IMR-90 (cell line): ENCODE measurements at regions not wholly inside any gene's neighbourhood (a gene's known extent, or its start where the extent isn't known, plus 50 kb on each side); places are given as distances from the start of the nearest gene placed in this dataset.

ENCODE experiments used
- ATAC-seq: fragments of 200-7000 bp; cut with Tn5 transposase; 2 replicates; pipeline ENCODE4 v1.9.1; 2020; ENCODE audit warnings: low read depth, mild to moderate bottlenecking, moderate library complexity
- BruUV-seq: library from RNA; stranded (reverse); fragments of 400-500 nt; replicated peaks from 2 replicates; lab custom pipeline; 2021; lab: Mats Ljungman, UMichigan
- CTCF ChIA-PET: fragments of 300-600 bp; formaldehyde crosslinking; extraction: SDS; loops from one replicate; lab custom pipeline; 2021; ENCODE audit warnings: antibody characterized with exemption; lab: Yijun Ruan, JAX
- POLR2A ChIA-PET: fragments of 300-600 bp; sonication (Branson Sonifier 250); formaldehyde crosslinking; loops from one replicate; lab custom pipeline; 2022; ENCODE audit warnings: antibody characterized with exemption; ENCODE audit not compliant: unreplicated experiment; lab: Charles Lee
- DNase-seq: peaks from one replicate; pipeline ENCODE4 v3.0.0; 2013
- H2AFZ ChIP-seq: replicated peaks from 2 replicates; pipeline ENCODE3; 2013; ENCODE audit warnings: low read length, mild to moderate bottlenecking; ENCODE audit not compliant: poor library complexity
- H2AK5ac ChIP-seq: 2 replicates; pipeline ENCODE4 v1.6.1; 2013; ENCODE audit warnings: low read depth, low read length, inconsistent platforms
- H2AK9ac ChIP-seq: replicated peaks from 2 replicates; pipeline ENCODE3; 2013; ENCODE audit warnings: mild to moderate bottlenecking, low read depth, low read length, moderate library complexity; ENCODE audit not compliant: poor library complexity
- H2BK120ac ChIP-seq: 2 replicates; pipeline ENCODE4 v1.6.1; 2013; ENCODE audit warnings: low read depth, low read length, inconsistent platforms
- H2BK15ac ChIP-seq: 3 replicates; pipeline ENCODE4 v1.6.1; 2013; ENCODE audit warnings: low read depth, low read length, inconsistent platforms
- H2BK20ac ChIP-seq: 2 replicates; pipeline ENCODE4 v1.6.1; 2013; ENCODE audit warnings: low read depth, mild to moderate bottlenecking, inconsistent platforms, low read length, moderate library complexity
- H2BK5ac ChIP-seq: 2 replicates; pipeline ENCODE4 v1.6.1; 2013; ENCODE audit warnings: mild to moderate bottlenecking, low read depth, low read length, inconsistent platforms; ENCODE audit not compliant: poor library complexity, severe bottlenecking
- H3K14ac ChIP-seq: replicated peaks from 2 replicates; pipeline ENCODE4 v1.6.1; 2013; ENCODE audit warnings: low read depth, low read length, inconsistent platforms
- H3K18ac ChIP-seq: 2 replicates; pipeline ENCODE4 v1.6.1; 2013; ENCODE audit warnings: low read depth, low read length, control low read depth
- H3K23ac ChIP-seq: 2 replicates; pipeline ENCODE4 v1.6.1; 2013; ENCODE audit warnings: low read depth, low read length, inconsistent platforms
- H3K27ac ChIP-seq: 2 replicates; pipeline ENCODE4 v1.5.1; 2013; ENCODE audit warnings: mild to moderate bottlenecking, control low read depth, low read length; ENCODE audit not compliant: insufficient read depth
- H3K27me3 ChIP-seq: 2 replicates; pipeline ENCODE4 v1.6.1; 2013; ENCODE audit warnings: low read length; ENCODE audit not compliant: control insufficient read depth, insufficient read depth
- H3K36me3 ChIP-seq: 2 replicates; pipeline ENCODE4 v1.6.1; 2013; ENCODE audit warnings: low read length, mixed read lengths; ENCODE audit not compliant: control insufficient read depth, insufficient read depth
- H3K4ac ChIP-seq: 2 replicates; pipeline ENCODE4 v1.6.1; 2013; ENCODE audit warnings: low read depth, low read length, inconsistent platforms
- H3K4me1 ChIP-seq: 2 replicates; pipeline ENCODE4 v1.6.1; 2013; ENCODE audit warnings: low read length, mixed read lengths; ENCODE audit not compliant: control insufficient read depth, insufficient read depth
- H3K4me2 ChIP-seq: 2 replicates; pipeline ENCODE4 v1.6.1; 2013; ENCODE audit warnings: low read depth, mild to moderate bottlenecking, control low read depth, low read length, moderate library complexity
- H3K4me3 ChIP-seq: 2 replicates; pipeline ENCODE4 v1.5.1; 2013; ENCODE audit warnings: low read depth, mild to moderate bottlenecking, control low read depth, low read length, moderate library complexity; ENCODE audit not compliant: insufficient read depth
- H3K56ac ChIP-seq: 2 replicates; pipeline ENCODE4 v1.6.1; 2013; ENCODE audit warnings: low read length, inconsistent platforms; ENCODE audit not compliant: insufficient read depth; ENCODE audit errors: extremely low read depth
- H3K79me1 ChIP-seq, 2 experiments: 2 replicates each; pipeline ENCODE4 v1.6.1; 2013; ENCODE audit warnings: low read length in 2 of 2, inconsistent platforms in 1 of 2, low read depth in 1 of 2
- H3K9ac ChIP-seq: 2 replicates; pipeline ENCODE4 v1.6.1; 2013; ENCODE audit warnings: low read depth, low read length, control low read depth
- H3K9me1 ChIP-seq: 2 replicates; pipeline ENCODE4 v1.6.1; 2013; ENCODE audit warnings: low read length, inconsistent platforms; ENCODE audit not compliant: insufficient read depth
- H3K9me3 ChIP-seq: 2 replicates; pipeline ENCODE4 v1.6.1; 2013; ENCODE audit warnings: low read length; ENCODE audit not compliant: control insufficient read depth, insufficient read depth
- H4K20me1 ChIP-seq: 2 replicates; pipeline ENCODE4 v1.6.1; 2013; ENCODE audit warnings: low read length, inconsistent platforms; ENCODE audit not compliant: insufficient read depth
- H4K5ac ChIP-seq: 2 replicates; pipeline ENCODE4 v1.6.1; 2013; ENCODE audit warnings: mild to moderate bottlenecking, low read depth, low read length, control low read depth
- H4K8ac ChIP-seq, 2 experiments: 2 replicates each; pipeline ENCODE4 v1.6.1; 2013; ENCODE audit warnings: low read depth in 2 of 2, low read length in 2 of 2, control low read depth in 1 of 2, inconsistent platforms in 1 of 2
- H4K91ac ChIP-seq: 2 replicates; pipeline ENCODE4 v1.6.1; 2013; ENCODE audit warnings: low read depth, low read length, inconsistent platforms; ENCODE audit not compliant: insufficient read depth
- BHLHE40 ChIP-seq: fragments of 150-350 bp; IDR thresholded peaks from 2 replicates; pipeline ENCODE4 v1.6.1; 2016; ENCODE audit warnings: mild to moderate bottlenecking, low read depth, low read length
- CEBPB ChIP-seq: IDR thresholded peaks from 2 replicates; pipeline ENCODE4 v1.6.1; 2012; ENCODE audit warnings: low read depth, low read length, improper control_type of control experiment
- CHD1 ChIP-seq: IDR thresholded peaks from 2 replicates; pipeline ENCODE4 v1.6.1; 2012; ENCODE audit warnings: low read depth, low read length, improper control_type of control experiment
- CTCF ChIP-seq: conservative IDR thresholded peaks from 2 replicates; pipeline ENCODE4 v1.5.1; 2012; ENCODE audit warnings: mild to moderate bottlenecking, low read depth, low read length, improper control_type of control experiment
- ELK1 ChIP-seq: fragments of 150-350 bp; IDR thresholded peaks from 2 replicates; pipeline ENCODE4 v1.6.1; 2016; ENCODE audit warnings: low read depth, mild to moderate bottlenecking, low read length, moderate library complexity, borderline replicate concordance
- FOS ChIP-seq: fragments of 150-350 bp; IDR thresholded peaks from 2 replicates; pipeline ENCODE4 v1.6.1; 2016; ENCODE audit warnings: low read depth, low read length
- MAFK ChIP-seq: IDR thresholded peaks from 2 replicates; pipeline ENCODE4 v1.6.1; 2012; ENCODE audit warnings: low read depth, low read length, improper control_type of control experiment
- MAZ ChIP-seq: IDR thresholded peaks from 2 replicates; pipeline ENCODE4 v1.6.1; 2012; ENCODE audit warnings: low read depth, mild to moderate bottlenecking, low read length, improper control_type of control experiment, moderate library complexity, borderline replicate concordance
- MXI1 ChIP-seq: IDR thresholded peaks from 2 replicates; pipeline ENCODE4 v1.6.1; 2012; ENCODE audit warnings: low read depth, mild to moderate bottlenecking, low read length, moderate library complexity, borderline replicate concordance
- NFE2L2 ChIP-seq: fragments of 150-350 bp; IDR thresholded peaks from 2 replicates; pipeline ENCODE4 v1.6.1; 2016; ENCODE audit warnings: low read depth, mild to moderate bottlenecking, low read length
- POLR2A ChIP-seq: IDR thresholded peaks from 2 replicates; pipeline ENCODE4 v1.6.1; 2012; ENCODE audit warnings: mild to moderate bottlenecking, low read depth, low read length
- RAD21 ChIP-seq: IDR thresholded peaks from 2 replicates; pipeline ENCODE4 v1.6.1; 2012; ENCODE audit warnings: low read length, improper control_type of control experiment
- RCOR1 ChIP-seq: IDR thresholded peaks from 2 replicates; pipeline ENCODE4 v1.6.1; 2012; ENCODE audit warnings: mild to moderate bottlenecking, low read length, improper control_type of control experiment; ENCODE audit not compliant: insufficient replicate concordance
- RFX5 ChIP-seq: IDR thresholded peaks from 2 replicates; pipeline ENCODE4 v1.8.0; 2012; ENCODE audit warnings: low read depth, mild to moderate bottlenecking, low read length, moderate library complexity
- SMC3 ChIP-seq: fragments of 150-350 bp; IDR thresholded peaks from 2 replicates; pipeline ENCODE4 v1.6.1; 2016; ENCODE audit warnings: low read depth, mild to moderate bottlenecking, antibody characterized with exemption, low read length, moderate library complexity
- WGBS, 2 experiments: methylation state at CpG; one replicate each; pipeline versions ENCODE4 v1.1.5 to v1.1.7; 2013; ENCODE audit warnings: missing lambda C conversion rate in 2 of 2; ENCODE audit not compliant: insufficient read length in 1 of 2; ENCODE audit errors: extremely low coverage in 2 of 2; 5-methylcytosine and 5-hydroxymethylcytosine counted together
- dilution Hi-C: fragments of 300-500 bp; cut with HindIII; formaldehyde crosslinking; loops from one replicate; pipeline ENCODE4 v1.14.3; 2018; ENCODE audit warnings: low sequenced_read_pairs; ENCODE audit not compliant: unreplicated experiment
- in situ Hi-C: fragments of 300-500 bp; cut with MboI; formaldehyde crosslinking; loops from 3 replicates; pipeline ENCODE4 v1.14.3; 2019; ENCODE audit warnings: low sequenced_read_pairs, inconsistent platforms, mixed read lengths
- intact Hi-C: fragments of 100-400 bp; cut with micrococcal nuclease; formaldehyde crosslinking; loops from 2 replicates; pipeline ENCODE4 v1.10.0; 2022
- TF ChIP-seq, protein P1 (sequence below): fragments of 150-350 bp; IDR thresholded peaks from 2 replicates; pipeline ENCODE4 v1.6.1; 2017; ENCODE audit warnings: mild to moderate bottlenecking, antibody characterized with exemption, low read length, low read depth

DNA sequence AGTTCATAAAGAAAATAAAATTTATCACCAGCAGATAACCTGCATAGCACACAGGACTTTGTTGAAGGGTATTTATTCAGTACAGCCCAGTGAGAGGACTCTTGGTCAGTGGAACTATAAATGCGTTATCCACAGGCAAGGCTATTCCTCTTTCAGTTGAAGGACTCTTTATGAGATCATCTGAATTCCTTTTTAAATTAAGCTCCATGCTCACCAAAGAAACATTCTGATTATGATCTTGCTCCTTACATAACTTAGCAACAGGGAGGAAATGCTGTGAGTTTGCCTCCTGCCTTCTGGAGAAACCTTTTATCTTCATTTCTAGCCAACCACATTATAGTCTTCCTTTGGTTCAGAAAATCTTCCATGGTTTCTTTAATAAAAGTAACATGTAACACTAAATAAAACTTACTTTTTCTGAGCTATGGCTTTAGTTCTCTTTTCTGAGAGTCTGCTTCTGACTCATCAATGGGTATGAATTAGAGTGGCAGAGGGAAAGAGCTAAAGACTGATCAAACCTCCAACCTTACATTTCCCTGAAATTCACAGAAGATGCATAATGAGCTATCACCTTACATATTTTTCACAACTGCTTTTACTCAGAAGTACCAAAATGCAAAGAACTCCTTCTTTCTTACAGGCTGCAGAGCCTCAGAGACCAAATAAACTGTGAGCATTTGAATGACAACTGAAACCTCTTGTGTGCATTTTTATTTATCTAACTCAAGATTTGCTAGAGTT is 267.2 kb downstream of the ADGRG6 start:
- H3K4me3 ChIP-seq = no peak overlapping the region
- no peak overlapping the region for H4K5ac ChIP-seq
- no peak for TF ChIP-seq MXI1
- no peak for TF ChIP-seq ELK1
- no peak for TF ChIP-seq SMC3
- no peak for TF ChIP-seq FOS
- TF ChIP-seq MAFK = no peak
- TF ChIP-seq CEBPB = no peak
- TF ChIP-seq RCOR1 = no peak
- TF ChIP-seq NFE2L2 = no peak
- TF ChIP-seq, protein P1, sequence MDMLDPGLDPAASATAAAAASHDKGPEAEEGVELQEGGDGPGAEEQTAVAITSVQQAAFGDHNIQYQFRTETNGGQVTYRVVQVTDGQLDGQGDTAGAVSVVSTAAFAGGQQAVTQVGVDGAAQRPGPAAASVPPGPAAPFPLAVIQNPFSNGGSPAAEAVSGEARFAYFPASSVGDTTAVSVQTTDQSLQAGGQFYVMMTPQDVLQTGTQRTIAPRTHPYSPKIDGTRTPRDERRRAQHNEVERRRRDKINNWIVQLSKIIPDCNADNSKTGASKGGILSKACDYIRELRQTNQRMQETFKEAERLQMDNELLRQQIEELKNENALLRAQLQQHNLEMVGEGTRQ = no peak
- TF ChIP-seq CTCF = no peak
- TF ChIP-seq BHLHE40 = no peak
- no peak for TF ChIP-seq CHD1
- TF ChIP-seq POLR2A = no peak
- no peak for TF ChIP-seq RAD21
- TF ChIP-seq RFX5 = no peak
- TF ChIP-seq MAZ = no peak
- no peak overlapping the region for H2BK120ac ChIP-seq
- no peak overlapping the region for H2BK5ac ChIP-seq
- peaks cover 3% of the 10 kb centered on the region for H3K27me3 ChIP-seq
- no peak overlapping the region for H4K8ac ChIP-seq
- no peak overlapping the region for H2AK5ac ChIP-seq
- H3K36me3 ChIP-seq = no peaks in the 10 kb centered on the region
- ChIA-PET CTCF (interaction anchor here (1.3 to 1.5 kb wide), 2 partner anchors 94 to 858 kb away, joined by 3 to 6 read pairs; no protein-coding TSS in a partner anchor), POLR2A (no interaction called here)
- no peak overlapping the region for H2BK15ac ChIP-seq
- ATAC-seq (peak; percentile 33), DNase-seq (peak; percentile 49)
- no peak overlapping the region for H3K23ac ChIP-seq
- no peak overlapping the region for H3K14ac ChIP-seq
- peaks cover 2% of the 10 kb centered on the region for H3K9me3 ChIP-seq
- H3K4me1 ChIP-seq = peaks cover 4% of the 10 kb centered on the region; the same call in 1 of the 2 replicates
- intact Hi-C loops (loop anchor here (10.0 kb wide), 1 partner anchor 94 kb away; no protein-coding TSS in a partner anchor), in situ Hi-C loops (no loop called here), dilution Hi-C loops (no loop called here)
- no peak overlapping the region for H2AK9ac ChIP-seq
- no peak overlapping the region for H2BK20ac ChIP-seq
- no peak overlapping the region for H3K4me2 ChIP-seq
- no peak overlapping the region for H3K9ac ChIP-seq
- H3K56ac ChIP-seq = no peak overlapping the region
- BruUV-seq = no TSS peak
- no peak overlapping the region for H3K27ac ChIP-seq
- H3K4ac ChIP-seq = no peak overlapping the region
- H2AFZ ChIP-seq = no peak overlapping the region
- H3K79me1 ChIP-seq = no peaks in the 10 kb centered on the region
- H4K91ac ChIP-seq = no peak overlapping the region
- H3K18ac ChIP-seq = no peak overlapping the region
- no CpG with 5 or more reads among the region's 1 CpG for WGBS, 2 experiments
- no peaks in the 10 kb centered on the region for H4K20me1 ChIP-seq
- H3K9me1 ChIP-seq = no peaks in the 10 kb centered on the region
